OCI-LY7 (cell line): ENCODE measurements at regions not wholly inside any gene's neighbourhood (a gene's known extent, or its start where the extent isn't known, plus 50 kb on each side); places are given as distances from the start of the nearest gene placed in this dataset.

Experiments
- BruUV-seq: library from RNA; stranded (reverse); fragments of 400-500 nt; replicated peaks from 2 replicates; lab custom pipeline; 2021; lab: Mats Ljungman, UMichigan
- CTCF ChIA-PET: fragments of 300-600 bp; sonication (Branson Sonifier 250); formaldehyde crosslinking; loops from one replicate; lab custom pipeline; 2022; ENCODE audit warnings: antibody characterized with exemption; ENCODE audit not compliant: unreplicated experiment; lab: Charles Lee
- POLR2A ChIA-PET: fragments of 300-600 bp; sonication (Branson Sonifier 250); formaldehyde crosslinking; loops from one replicate; lab custom pipeline; 2022; ENCODE audit warnings: antibody characterized with exemption; lab: Charles Lee
- DNase-seq: peaks from one replicate; pipeline ENCODE4 v3.0.0-alpha.2; 2015; ENCODE audit warnings: low spot score
- H2AFZ ChIP-seq: fragments of 200-600 bp; sonication (generic), shearing (Covaris generic); 2 replicates; pipeline ENCODE4 v1.6.1; 2014; ENCODE audit warnings: mild to moderate bottlenecking, antibody characterized with exemption, low read length, moderate library complexity
- H3K27ac ChIP-seq: fragments of 200-600 bp; sonication (generic); 2 replicates; pipeline ENCODE4 v1.5.1; 2014; ENCODE audit warnings: mixed run types, low read depth, mild to moderate bottlenecking, moderate library complexity, low read length, inconsistent platforms; ENCODE audit not compliant: poor library complexity, severe bottlenecking
- H3K36me3 ChIP-seq: fragments of 200-600 bp; sonication (generic); 2 replicates; pipeline ENCODE4 v1.6.1; 2014; ENCODE audit warnings: mild to moderate bottlenecking, antibody characterized with exemption, low read length, moderate library complexity, mixed read lengths; ENCODE audit not compliant: insufficient read depth
- H3K4me1 ChIP-seq: fragments of 200-600 bp; sonication (generic); 2 replicates; pipeline ENCODE4 v1.5.1; 2014; ENCODE audit warnings: mild to moderate bottlenecking, low read length; ENCODE audit not compliant: insufficient read depth, poor library complexity, severe bottlenecking
- H3K4me2 ChIP-seq: fragments of 200-600 bp; sonication (generic); 2 replicates; pipeline ENCODE4 v1.6.1; 2014; ENCODE audit warnings: mild to moderate bottlenecking, low read length
- H3K4me3 ChIP-seq: fragments of 200-600 bp; sonication (generic); 2 replicates; pipeline ENCODE4 v1.5.1; 2014; ENCODE audit warnings: mild to moderate bottlenecking, low read depth, low read length; ENCODE audit not compliant: poor library complexity, severe bottlenecking
- H3K79me2 ChIP-seq: fragments of 200-600 bp; sonication (generic); 2 replicates; pipeline ENCODE4 v1.6.1; 2016; ENCODE audit warnings: low read depth, mild to moderate bottlenecking, low read length, moderate library complexity, mixed read lengths; ENCODE audit not compliant: insufficient read depth
- H3K9me2 ChIP-seq: fragments of 200-600 bp; sonication (generic); 2 replicates; pipeline ENCODE4 v1.6.1; 2016; ENCODE audit warnings: mild to moderate bottlenecking, low read length, mixed read lengths; ENCODE audit not compliant: insufficient read depth
- H3K9me3 ChIP-seq: fragments of 200-600 bp; sonication (generic); 2 replicates; pipeline ENCODE4 v1.6.1; 2014; ENCODE audit warnings: mild to moderate bottlenecking, mixed run types, low read length, mixed read lengths
- H4K20me1 ChIP-seq: fragments of 200-600 bp; sonication (generic); 2 replicates; pipeline ENCODE4 v1.6.1; 2014; ENCODE audit warnings: mild to moderate bottlenecking, antibody characterized with exemption, low read length, moderate library complexity, mixed read lengths; ENCODE audit not compliant: insufficient read depth
- CTCF ChIP-seq: fragments of 200-600 bp; sonication (generic); conservative IDR thresholded peaks from 2 replicates; pipeline ENCODE4 v1.5.1; 2014; ENCODE audit warnings: mild to moderate bottlenecking, antibody characterized with exemption, low read length, moderate library complexity, mixed read lengths
- EZH2phosphoT487 ChIP-seq: fragments of 200-600 bp; sonication (generic); IDR thresholded peaks from 2 replicates; pipeline ENCODE4 v1.6.1; 2018; ENCODE audit warnings: low read depth, borderline replicate concordance, mild to moderate bottlenecking, mixed run types, antibody characterized with exemption, low read length, moderate library complexity, mixed read lengths
- intact Hi-C: fragments of 100-400 bp; cut with micrococcal nuclease; formaldehyde crosslinking; loops from one replicate; pipeline ENCODE4 v1.10.0; 2022; ENCODE audit not compliant: unreplicated experiment

DNA sequence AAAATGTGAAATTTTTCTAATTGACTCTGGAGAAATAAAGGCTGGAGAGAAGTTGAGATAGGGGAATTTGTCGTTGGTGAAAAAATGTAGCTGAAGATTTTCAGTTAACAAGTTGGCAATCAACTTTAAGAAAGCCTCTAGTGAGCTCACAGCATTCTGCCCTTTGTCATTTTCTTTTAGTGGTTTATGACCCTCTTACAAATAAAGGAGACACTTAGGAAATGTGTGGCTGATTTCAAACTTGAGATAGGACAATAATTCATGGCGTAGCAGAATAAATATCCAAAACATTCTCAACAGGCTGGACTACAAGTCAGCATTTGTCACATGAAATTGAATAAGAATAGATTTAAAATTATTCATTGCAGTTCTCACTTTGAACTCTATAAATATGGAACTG lies 412.5 kb upstream of the SPHKAP start:
- Histone ChIP-seq H3K9me2 (no peaks in the 10 kb centered on the region), H3K27ac (no peak overlapping the region), H4K20me1 (no peaks in the 10 kb centered on the region), H3K4me2 (no peak overlapping the region), H2AFZ (no peak overlapping the region), H3K36me3 (no peaks in the 10 kb centered on the region), H3K79me2 (no peaks in the 10 kb centered on the region), H3K4me3 (no peak overlapping the region), H3K4me1 (no peaks in the 10 kb centered on the region), H3K9me3 (no peaks in the 10 kb centered on the region)
- CTCF ChIA-PET, result no interaction called here
- BruUV-seq, result no TSS peak
- DNase-seq, result no peak
- TF ChIP-seq EZH2phosphoT487 (no peak), CTCF (no peak)
- POLR2A ChIA-PET, result interaction anchor here (0.7 kb wide), 1 partner anchor 648 kb away, joined by 3 read pairs; no protein-coding TSS in a partner anchor
- intact Hi-C loops, result no loop called here

- no peaks in the 10 kb centered on the region for H3K36me3 ChIP-seq
- H2AFZ ChIP-seq, result no peak overlapping the region
- H3K79me2 ChIP-seq, result no peaks in the 10 kb centered on the region
- intact Hi-C loops, result no loop called here
- H3K4me2 ChIP-seq, result no peak overlapping the region
- CTCF ChIA-PET, result no interaction called here
- no peaks in the 10 kb centered on the region for H3K4me1 ChIP-seq
- POLR2A ChIA-PET, result no interaction called here
- no peaks in the 10 kb centered on the region for H3K9me2 ChIP-seq
- TF ChIP-seq EZH2phosphoT487, result no peak
- TF ChIP-seq CTCF, result no peak
- H4K20me1 ChIP-seq, result no peaks in the 10 kb centered on the region
- no peaks in the 10 kb centered on the region for H3K9me3 ChIP-seq
- no peak overlapping the region for H3K4me3 ChIP-seq
- H3K27ac ChIP-seq, result no peak overlapping the region
- no TSS peak for BruUV-seq
- no peak for DNase-seq
Observed at GRCh38 chr2:228592925-228593324, 411.4 kb upstream of the SPHKAP start.

- intact Hi-C loops, result no loop called here
- no peak overlapping the region for H3K27ac ChIP-seq
- no peaks in the 10 kb centered on the region for H3K9me3 ChIP-seq
- no peaks in the 10 kb centered on the region for H3K4me1 ChIP-seq
- TF ChIP-seq CTCF (no peak), EZH2phosphoT487 (no peak)
- no peak for DNase-seq
- H3K36me3 ChIP-seq, result no peaks in the 10 kb centered on the region
- POLR2A ChIA-PET, result no interaction called here
- CTCF ChIA-PET, result no interaction called here
- H3K9me2 ChIP-seq, result no peaks in the 10 kb centered on the region
- H3K79me2 ChIP-seq, result no peaks in the 10 kb centered on the region
- no peak overlapping the region for H3K4me3 ChIP-seq
- H3K4me2 ChIP-seq, result no peak overlapping the region
- H4K20me1 ChIP-seq, result no peaks in the 10 kb centered on the region
- H2AFZ ChIP-seq, result no peak overlapping the region
- BruUV-seq, result no TSS peak
Observed at GRCh38 chr2:228590681-228591080, 409.2 kb upstream of the SPHKAP start.
